SKM-1 (cell line): ENCODE measurements at regions not wholly inside any gene's neighbourhood (a gene's known extent, or its start where the extent isn't known, plus 50 kb on each side); places are given as distances from the start of the nearest gene placed in this dataset.

ENCODE experiments used
- DNase-seq: peaks from one replicate; lab custom pipeline; 2025; ENCODE audit not compliant: unreplicated experiment; lab: John Stamatoyannopoulos, UW

DNA sequence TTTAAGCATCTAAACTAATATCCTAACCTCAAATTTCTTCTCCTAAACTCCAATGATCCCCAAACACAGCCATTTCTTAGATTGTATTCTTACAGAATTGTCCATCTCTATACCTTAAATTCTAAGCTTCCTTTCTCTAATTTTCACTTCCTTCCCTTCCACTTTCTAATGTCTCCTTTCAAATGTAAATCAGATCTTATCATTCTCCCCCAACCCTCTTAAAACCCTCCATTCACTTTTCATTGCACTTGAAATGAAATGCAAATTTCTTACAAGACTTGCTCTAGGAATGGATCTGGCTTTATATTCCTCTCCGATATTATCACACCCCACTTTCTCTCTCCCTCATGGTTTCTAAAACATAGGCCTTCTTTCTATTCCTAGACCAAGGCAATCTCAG lies 534.6 kb downstream of the LMO4 start:
- DNase-seq = no peak

DNA sequence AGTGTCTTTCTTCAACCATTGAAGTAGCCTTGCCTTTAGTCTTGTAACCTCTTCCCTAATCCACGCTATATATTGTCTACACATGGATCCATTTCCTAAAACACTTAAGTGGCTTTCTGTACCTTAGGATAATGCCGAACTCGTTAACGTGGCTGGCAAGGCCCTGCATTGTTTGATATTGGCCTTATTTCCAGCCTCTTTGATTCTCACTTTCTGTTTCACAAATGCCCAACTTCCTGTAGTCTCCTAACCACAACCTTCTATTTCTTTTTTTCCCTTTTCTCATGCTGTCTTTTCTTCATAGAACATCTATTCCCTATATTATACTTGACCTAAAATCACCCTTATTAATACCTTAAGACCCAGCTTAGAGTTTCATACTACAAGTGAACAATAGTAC lies 536.0 kb downstream of the LMO4 start:
- no peak for DNase-seq

- no peak for DNase-seq
These were observed 537.7 kb downstream of the LMO4 start for GRCh38 chr1:87866416-87866815.

DNA sequence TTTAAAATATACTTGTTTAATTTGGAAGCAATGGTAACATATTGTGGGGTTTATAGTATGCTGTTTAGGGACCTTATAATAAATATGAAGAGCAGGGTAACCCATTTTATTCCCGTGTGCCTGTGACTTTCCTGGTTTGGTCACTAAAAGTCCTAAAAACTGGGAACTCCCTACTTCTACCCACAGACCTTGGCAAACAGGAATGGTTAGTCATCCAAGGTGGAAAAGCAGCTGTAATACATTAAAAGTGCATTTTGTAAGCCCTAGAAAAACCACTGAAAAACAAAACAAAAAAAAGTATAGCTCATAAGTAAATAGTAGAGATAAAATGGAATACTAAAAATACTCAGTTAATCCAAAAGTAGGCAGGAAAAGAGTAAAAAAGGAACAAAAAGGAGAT lies 538.9 kb downstream of the LMO4 start:
- no peak for DNase-seq

- peak; percentile 85 for DNase-seq
These were observed 540.9 kb downstream of the LMO4 start for GRCh38 chr1:87869567-87869966.

- DNase-seq = no peak
These were observed 543.5 kb downstream of the LMO4 start for GRCh38 chr1:87872189-87872588.

- no peak for DNase-seq
These were observed 544.0 kb downstream of the LMO4 start for GRCh38 chr1:87872692-87873091.

DNA sequence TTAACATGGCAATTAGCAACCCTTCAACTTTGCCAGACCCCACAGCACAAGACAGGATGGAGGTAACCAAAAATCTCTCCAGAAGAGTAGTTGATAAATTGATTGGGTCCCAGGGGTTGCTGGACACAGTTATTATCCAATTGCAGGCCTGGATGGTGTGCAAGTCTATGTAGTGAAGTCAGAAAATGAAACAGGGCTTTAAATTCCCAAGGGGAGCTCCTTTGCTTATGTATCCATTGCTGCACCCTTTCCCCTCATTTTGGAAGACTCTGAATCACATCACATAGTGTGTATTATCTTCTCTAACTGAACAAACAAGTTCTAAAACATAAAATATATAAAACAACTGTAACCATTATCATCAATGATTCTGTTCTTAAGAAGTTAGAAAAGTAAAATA lies 550.2 kb downstream of the LMO4 start:
- DNase-seq = no peak

- DNase-seq = no peak
These were observed 551.5 kb downstream of the LMO4 start for GRCh38 chr1:87880098-87880760.

GRCh38 chr1:87880764-87881163 lies 552.1 kb downstream of the LMO4 start:
- DNase-seq = no peak

GRCh38 chr1:87883906-87884305 lies 555.2 kb downstream of the LMO4 start:
- DNase-seq = no peak

GRCh38 chr1:87884581-87884980 lies 555.9 kb downstream of the LMO4 start:
- DNase-seq = no peak

- no peak for DNase-seq
These were observed 556.8 kb downstream of the LMO4 start for GRCh38 chr1:87885278-87886025.

DNA sequence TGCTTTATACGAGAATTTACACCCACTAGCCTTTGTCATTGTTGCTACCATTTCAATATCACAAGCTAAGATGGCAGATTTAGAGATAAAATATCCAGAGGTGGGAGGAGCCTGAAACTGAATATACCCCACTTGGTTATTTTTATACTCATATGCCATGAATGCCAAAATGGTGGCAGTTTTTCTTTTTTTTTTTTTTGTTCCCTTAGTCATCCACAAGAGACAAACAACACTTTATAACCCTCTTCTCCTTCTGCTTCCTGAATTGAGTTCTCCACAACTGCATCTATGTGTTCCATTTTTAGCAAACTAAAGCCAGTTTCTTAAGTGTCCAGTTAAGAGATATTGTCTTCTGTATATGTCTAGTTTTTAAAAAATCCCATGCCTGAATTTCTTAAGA lies 558.4 kb downstream of the LMO4 start:
- no peak for DNase-seq

DNA sequence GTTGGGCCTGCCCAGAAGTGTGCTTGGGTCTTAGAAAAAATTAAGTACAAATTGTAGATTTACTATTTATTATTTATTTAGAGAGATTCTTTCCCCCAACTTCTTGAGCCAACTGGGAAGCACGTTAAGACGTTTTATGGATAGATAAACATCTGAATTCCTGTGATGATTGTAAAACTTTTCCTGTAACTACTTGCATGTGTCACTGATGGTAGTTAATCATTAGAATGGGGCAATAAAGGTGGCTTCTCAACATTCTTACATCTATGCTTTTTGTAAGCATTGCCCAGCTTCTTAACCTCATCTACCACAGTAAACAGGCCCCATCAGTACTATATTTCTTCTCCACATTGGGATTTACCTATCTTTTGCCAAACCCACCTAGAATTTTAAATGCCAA lies 559.8 kb downstream of the LMO4 start:
- no peak for DNase-seq

- DNase-seq = no peak
These were observed 565.4 kb downstream of the LMO4 start for GRCh38 chr1:87894062-87894461.

DNA sequence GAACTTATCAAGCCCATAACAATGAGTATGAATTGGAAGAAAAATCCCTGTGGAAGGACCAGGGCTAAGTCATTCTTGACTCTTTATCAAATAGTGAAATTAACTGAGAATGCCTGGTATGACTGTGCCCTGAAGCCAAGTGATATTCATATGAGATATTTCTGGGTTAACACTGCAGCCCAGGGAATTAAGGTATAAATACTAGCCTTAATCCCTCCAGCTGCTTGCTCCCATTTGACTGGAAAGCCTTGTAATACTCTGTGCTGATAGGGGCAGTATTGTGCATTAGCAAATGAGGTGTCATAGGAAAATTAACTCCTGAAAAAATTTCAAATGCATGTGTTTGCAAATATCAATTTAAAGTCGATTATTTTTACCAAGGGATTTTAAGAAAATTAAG lies 568.8 kb downstream of the LMO4 start:
- DNase-seq = no peak

GRCh38 chr1:87898431-87898830 lies 569.8 kb downstream of the LMO4 start:
- no peak for DNase-seq

DNA sequence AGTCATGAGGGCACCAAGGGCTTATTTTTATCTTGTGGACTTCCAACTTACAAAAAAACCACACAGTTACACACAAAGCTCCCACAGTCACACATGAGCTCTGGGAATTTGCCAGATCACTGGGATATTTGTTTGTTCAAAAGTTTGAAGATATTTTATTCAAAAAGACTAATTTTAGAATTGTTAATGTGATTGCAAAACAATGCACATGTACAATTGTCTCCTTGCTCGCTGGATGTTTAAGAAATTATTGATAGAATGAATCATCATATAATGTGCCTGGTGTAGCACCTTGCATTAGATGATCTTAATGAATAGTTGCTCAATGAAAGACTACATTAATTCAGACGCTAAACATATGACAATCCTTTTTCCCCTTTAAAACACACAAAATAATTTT lies 570.3 kb downstream of the LMO4 start:
- no peak for DNase-seq

- DNase-seq = no peak
These were observed 571.1 kb downstream of the LMO4 start for GRCh38 chr1:87899746-87900145.

DNA sequence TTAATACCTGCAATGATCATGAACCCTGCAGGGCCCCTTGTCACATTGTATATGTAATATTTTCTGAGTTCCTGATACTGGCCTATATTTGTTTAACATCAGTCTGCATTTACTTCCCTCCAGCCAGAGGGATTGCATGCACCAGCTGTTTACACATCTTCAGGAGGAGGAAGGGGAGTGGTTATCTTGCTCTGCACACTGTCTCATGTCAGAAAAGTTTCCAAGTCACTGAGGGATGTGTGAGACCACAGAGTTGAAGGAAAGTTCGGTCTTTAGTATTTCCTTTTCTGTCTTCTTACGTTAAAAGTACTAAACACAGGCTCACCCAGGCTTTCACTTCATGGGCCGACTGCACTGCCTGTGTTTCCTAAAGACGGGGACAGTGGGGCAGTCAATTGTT lies 574.1 kb downstream of the LMO4 start:
- DNase-seq = peak; percentile 96

- no peak for DNase-seq
These were observed 574.6 kb downstream of the LMO4 start for GRCh38 chr1:87903242-87903641.

- DNase-seq = no peak
These were observed 576.0 kb downstream of the LMO4 start for GRCh38 chr1:87904651-87905050.
